GM23338 (cell line): ENCODE measurements at regions not wholly inside any gene's neighbourhood (a gene's known extent, or its start where the extent isn't known, plus 50 kb on each side); places are given as distances from the start of the nearest gene placed in this dataset.

Source experiments
- ATAC-seq: fragments of 200-7000 bp; cut with Tn5 transposase; 3 replicates; pipeline ENCODE4 v1.9.1; 2020
- DNase-seq: peaks from one replicate; pipeline ENCODE4 v3.0.0-alpha.2; 2015; ENCODE audit warnings: low spot score
- H2AFZ ChIP-seq: fragments of 200-600 bp; sonication (generic); 2 replicates; pipeline ENCODE4 v1.8.0; 2016; ENCODE audit warnings: antibody characterized with exemption, mild to moderate bottlenecking, moderate library complexity
- H3F3A ChIP-seq: fragments of 200-600 bp; sonication (generic); replicated peaks from 2 replicates; pipeline ENCODE4 v1.8.0; 2017; ENCODE audit warnings: antibody characterized with exemption, mixed run types, low read depth
- H3K27ac ChIP-seq: fragments of 200-600 bp; sonication (generic); 2 replicates; pipeline ENCODE4 v1.6.1; 2016; ENCODE audit warnings: low read depth
- H3K27me3 ChIP-seq: fragments of 200-600 bp; sonication (generic); 2 replicates; pipeline ENCODE4 v1.8.0; 2016; ENCODE audit warnings: mild to moderate bottlenecking, mixed run types, moderate library complexity; ENCODE audit not compliant: insufficient read depth
- H3K36me3 ChIP-seq: fragments of 200-600 bp; sonication (generic); 2 replicates; pipeline ENCODE4 v1.8.0; 2016; ENCODE audit warnings: mild to moderate bottlenecking; ENCODE audit not compliant: insufficient read depth
- H3K4me1 ChIP-seq: fragments of 200-600 bp; sonication (generic); 2 replicates; pipeline ENCODE4 v1.8.0; 2016; ENCODE audit warnings: mild to moderate bottlenecking, moderate library complexity; ENCODE audit not compliant: insufficient read depth
- H3K4me2 ChIP-seq: fragments of 200-600 bp; sonication (generic); 2 replicates; pipeline ENCODE4 v1.7.1; 2017; ENCODE audit warnings: mixed run types
- H3K4me3 ChIP-seq: fragments of 200-600 bp; sonication (generic); 2 replicates; pipeline ENCODE4 v1.6.1; 2016; ENCODE audit warnings: mixed run types
- H3K79me2 ChIP-seq: fragments of 200-600 bp; sonication (generic); replicated peaks from 2 replicates; pipeline ENCODE4 v1.8.0; 2017; ENCODE audit warnings: mild to moderate bottlenecking; ENCODE audit not compliant: insufficient read depth
- H3K9me2 ChIP-seq: fragments of 200-600 bp; sonication (generic); 2 replicates; pipeline ENCODE4 v1.8.0; 2017; ENCODE audit not compliant: insufficient read depth
- H4K20me1 ChIP-seq: fragments of 200-600 bp; sonication (generic); replicated peaks from 2 replicates; pipeline ENCODE4 v1.8.0; 2017; ENCODE audit warnings: mild to moderate bottlenecking; ENCODE audit not compliant: insufficient read depth
- H3K27ac Mint-ChIP-seq: 2 replicates; pipeline ENCODE4 v1.8.0; 2020; ENCODE audit warnings: inconsistent platforms, mild to moderate bottlenecking, moderate library complexity, mixed read lengths
- H3K27me3 Mint-ChIP-seq: 3 replicates; pipeline ENCODE4 v1.8.0; 2022; ENCODE audit warnings: low read depth, mild to moderate bottlenecking, moderate library complexity, mixed read lengths, inconsistent platforms; ENCODE audit not compliant: insufficient read depth, poor library complexity
- H3K36me3 Mint-ChIP-seq: 3 replicates; pipeline ENCODE4 v1.8.0; 2021; ENCODE audit warnings: low read depth, mild to moderate bottlenecking, inconsistent platforms, moderate library complexity, mixed read lengths
- H3K4me1 Mint-ChIP-seq: 3 replicates; pipeline ENCODE4 v1.8.0; 2020; ENCODE audit warnings: mild to moderate bottlenecking, inconsistent platforms, mixed read lengths
- H3K4me3 Mint-ChIP-seq: 3 replicates; pipeline ENCODE4 v1.8.0; 2021; ENCODE audit warnings: moderate library complexity, mild to moderate bottlenecking, inconsistent platforms, mixed read lengths
- H3K9me3 Mint-ChIP-seq: 3 replicates; pipeline ENCODE4 v1.8.0; 2020; ENCODE audit warnings: moderate library complexity, mild to moderate bottlenecking, inconsistent platforms, mixed read lengths
- CREB1 ChIP-seq: fragments of 250-450 bp; sonication (Bioruptor Pico); IDR thresholded peaks from 2 replicates; pipeline ENCODE4 v1.5.0; 2020; ENCODE audit warnings: low read depth, mild to moderate bottlenecking, moderate library complexity
- EZH2 ChIP-seq: fragments of 200-600 bp; sonication (generic); IDR thresholded peaks from one replicate; pipeline ENCODE4 v1.8.0; 2017; ENCODE audit warnings: antibody characterized with exemption, mild to moderate bottlenecking, low read depth; ENCODE audit not compliant: unreplicated experiment
- EZH2phosphoT487 ChIP-seq: fragments of 200-600 bp; sonication (generic); IDR thresholded peaks from one replicate; pipeline ENCODE4 v1.8.1; 2018; ENCODE audit warnings: antibody characterized with exemption; ENCODE audit not compliant: unreplicated experiment
- JUNB ChIP-seq: IDR thresholded peaks from one replicate; pipeline ENCODE4 v1.6.1; 2016; ENCODE audit warnings: antibody characterized with exemption; ENCODE audit not compliant: unreplicated experiment
- NANOG ChIP-seq: IDR thresholded peaks from 2 replicates; pipeline ENCODE4 v1.6.1; 2016; ENCODE audit warnings: antibody characterized with exemption, borderline replicate concordance
- POLR2AphosphoS5 ChIP-seq: IDR thresholded peaks from 2 replicates; pipeline ENCODE4 v1.6.1; 2016; ENCODE audit warnings: antibody characterized with exemption, low read depth
- STAT1 ChIP-seq: IDR thresholded peaks from one replicate; pipeline ENCODE4 v1.6.1; 2016; ENCODE audit warnings: antibody characterized with exemption; ENCODE audit not compliant: unreplicated experiment
- ZNF114 ChIP-seq: fragments of 250-450 bp; sonication (Bioruptor Pico); IDR thresholded peaks from 2 replicates; pipeline ENCODE4 v1.5.0; 2020; ENCODE audit warnings: mild to moderate bottlenecking, moderate library complexity
- ZNF331 ChIP-seq: fragments of 250-450 bp; sonication (Bioruptor Pico); IDR thresholded peaks from 2 replicates; pipeline ENCODE4 v1.5.0; 2020; ENCODE audit warnings: low read depth, mild to moderate bottlenecking, moderate library complexity
- TF ChIP-seq, protein P1 (sequence below): IDR thresholded peaks from one replicate; pipeline ENCODE4 v1.6.1; 2018; ENCODE audit warnings: antibody characterized with exemption; ENCODE audit not compliant: unreplicated experiment
- TF ChIP-seq, protein P2 (sequence below): IDR thresholded peaks from 2 replicates; pipeline ENCODE4 v1.6.1; 2016; ENCODE audit warnings: antibody characterized with exemption
- TF ChIP-seq, protein P3 (sequence below), 2 experiments: fragments of 200-600 bp in 1 of 2; sonication (generic) in 1 of 2; conservative IDR thresholded peaks; 2 replicates each; pipeline versions ENCODE4 v1.5.1 to v1.6.1; 2016 to 2017; ENCODE audit warnings: antibody characterized with exemption in 2 of 2, low read depth in 2 of 2, mild to moderate bottlenecking in 2 of 2, moderate library complexity in 1 of 2
- TF ChIP-seq, protein P4 (sequence below): fragments of 250-450 bp; sonication (Bioruptor Pico); IDR thresholded peaks from 2 replicates; pipeline ENCODE4 v1.5.0; 2020; ENCODE audit warnings: mild to moderate bottlenecking, moderate library complexity

DNA sequence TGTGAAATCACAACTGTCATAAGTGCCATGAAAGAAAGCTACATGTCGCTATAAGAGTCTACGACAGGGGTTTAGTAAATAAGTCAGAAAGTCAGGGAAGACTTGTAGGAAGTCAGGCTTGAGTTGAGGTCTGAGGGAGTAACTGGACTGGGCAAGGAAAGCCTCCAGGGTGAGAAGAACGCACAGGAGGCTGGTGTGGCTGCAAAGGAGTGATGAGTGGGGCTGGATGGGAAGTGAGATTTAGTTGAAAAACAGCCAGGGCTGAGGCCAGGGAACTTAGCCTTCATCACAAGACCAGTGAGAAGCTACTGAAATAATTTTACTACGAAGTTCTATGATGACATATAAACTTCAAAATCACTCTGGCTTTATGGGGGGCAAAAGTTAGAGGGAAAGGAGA lies 763.7 kb upstream of the PHF14 start:
- no peaks in the 10 kb centered on the region for H3K79me2 ChIP-seq
- no peaks in the 10 kb centered on the region; the same call in 1 of the 2 replicates for H3K36me3 ChIP-seq
- H4K20me1 ChIP-seq: no peaks in the 10 kb centered on the region
- no peaks in the 10 kb centered on the region for H3K4me1 Mint-ChIP-seq
- no peaks in the 10 kb centered on the region for H3K4me1 ChIP-seq
- no peak overlapping the region for H2AFZ ChIP-seq
- peaks cover 21% of the 10 kb centered on the region for H3K9me3 Mint-ChIP-seq
- no peaks in the 10 kb centered on the region for H3K27me3 Mint-ChIP-seq
- no peak overlapping the region for H3K4me3 ChIP-seq
- no peak for TF ChIP-seq POLR2AphosphoS5
- TF ChIP-seq ZNF331: no peak
- TF ChIP-seq EZH2phosphoT487: no peak
- TF ChIP-seq, protein P1, sequence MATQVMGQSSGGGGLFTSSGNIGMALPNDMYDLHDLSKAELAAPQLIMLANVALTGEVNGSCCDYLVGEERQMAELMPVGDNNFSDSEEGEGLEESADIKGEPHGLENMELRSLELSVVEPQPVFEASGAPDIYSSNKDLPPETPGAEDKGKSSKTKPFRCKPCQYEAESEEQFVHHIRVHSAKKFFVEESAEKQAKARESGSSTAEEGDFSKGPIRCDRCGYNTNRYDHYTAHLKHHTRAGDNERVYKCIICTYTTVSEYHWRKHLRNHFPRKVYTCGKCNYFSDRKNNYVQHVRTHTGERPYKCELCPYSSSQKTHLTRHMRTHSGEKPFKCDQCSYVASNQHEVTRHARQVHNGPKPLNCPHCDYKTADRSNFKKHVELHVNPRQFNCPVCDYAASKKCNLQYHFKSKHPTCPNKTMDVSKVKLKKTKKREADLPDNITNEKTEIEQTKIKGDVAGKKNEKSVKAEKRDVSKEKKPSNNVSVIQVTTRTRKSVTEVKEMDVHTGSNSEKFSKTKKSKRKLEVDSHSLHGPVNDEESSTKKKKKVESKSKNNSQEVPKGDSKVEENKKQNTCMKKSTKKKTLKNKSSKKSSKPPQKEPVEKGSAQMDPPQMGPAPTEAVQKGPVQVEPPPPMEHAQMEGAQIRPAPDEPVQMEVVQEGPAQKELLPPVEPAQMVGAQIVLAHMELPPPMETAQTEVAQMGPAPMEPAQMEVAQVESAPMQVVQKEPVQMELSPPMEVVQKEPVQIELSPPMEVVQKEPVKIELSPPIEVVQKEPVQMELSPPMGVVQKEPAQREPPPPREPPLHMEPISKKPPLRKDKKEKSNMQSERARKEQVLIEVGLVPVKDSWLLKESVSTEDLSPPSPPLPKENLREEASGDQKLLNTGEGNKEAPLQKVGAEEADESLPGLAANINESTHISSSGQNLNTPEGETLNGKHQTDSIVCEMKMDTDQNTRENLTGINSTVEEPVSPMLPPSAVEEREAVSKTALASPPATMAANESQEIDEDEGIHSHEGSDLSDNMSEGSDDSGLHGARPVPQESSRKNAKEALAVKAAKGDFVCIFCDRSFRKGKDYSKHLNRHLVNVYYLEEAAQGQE: no peak
- no peak for TF ChIP-seq EZH2
- no peak for TF ChIP-seq CREB1
- no peak for TF ChIP-seq STAT1
- TF ChIP-seq, protein P2, sequence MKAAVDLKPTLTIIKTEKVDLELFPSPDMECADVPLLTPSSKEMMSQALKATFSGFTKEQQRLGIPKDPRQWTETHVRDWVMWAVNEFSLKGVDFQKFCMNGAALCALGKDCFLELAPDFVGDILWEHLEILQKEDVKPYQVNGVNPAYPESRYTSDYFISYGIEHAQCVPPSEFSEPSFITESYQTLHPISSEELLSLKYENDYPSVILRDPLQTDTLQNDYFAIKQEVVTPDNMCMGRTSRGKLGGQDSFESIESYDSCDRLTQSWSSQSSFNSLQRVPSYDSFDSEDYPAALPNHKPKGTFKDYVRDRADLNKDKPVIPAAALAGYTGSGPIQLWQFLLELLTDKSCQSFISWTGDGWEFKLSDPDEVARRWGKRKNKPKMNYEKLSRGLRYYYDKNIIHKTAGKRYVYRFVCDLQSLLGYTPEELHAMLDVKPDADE: no peak
- TF ChIP-seq JUNB: no peak
- TF ChIP-seq, protein P3, sequence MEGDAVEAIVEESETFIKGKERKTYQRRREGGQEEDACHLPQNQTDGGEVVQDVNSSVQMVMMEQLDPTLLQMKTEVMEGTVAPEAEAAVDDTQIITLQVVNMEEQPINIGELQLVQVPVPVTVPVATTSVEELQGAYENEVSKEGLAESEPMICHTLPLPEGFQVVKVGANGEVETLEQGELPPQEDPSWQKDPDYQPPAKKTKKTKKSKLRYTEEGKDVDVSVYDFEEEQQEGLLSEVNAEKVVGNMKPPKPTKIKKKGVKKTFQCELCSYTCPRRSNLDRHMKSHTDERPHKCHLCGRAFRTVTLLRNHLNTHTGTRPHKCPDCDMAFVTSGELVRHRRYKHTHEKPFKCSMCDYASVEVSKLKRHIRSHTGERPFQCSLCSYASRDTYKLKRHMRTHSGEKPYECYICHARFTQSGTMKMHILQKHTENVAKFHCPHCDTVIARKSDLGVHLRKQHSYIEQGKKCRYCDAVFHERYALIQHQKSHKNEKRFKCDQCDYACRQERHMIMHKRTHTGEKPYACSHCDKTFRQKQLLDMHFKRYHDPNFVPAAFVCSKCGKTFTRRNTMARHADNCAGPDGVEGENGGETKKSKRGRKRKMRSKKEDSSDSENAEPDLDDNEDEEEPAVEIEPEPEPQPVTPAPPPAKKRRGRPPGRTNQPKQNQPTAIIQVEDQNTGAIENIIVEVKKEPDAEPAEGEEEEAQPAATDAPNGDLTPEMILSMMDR (conservative IDR thresholded peaks at IDR 0.05; ENCODE audit: low read depth in 2 of 2): no peak
- TF ChIP-seq, protein P4, sequence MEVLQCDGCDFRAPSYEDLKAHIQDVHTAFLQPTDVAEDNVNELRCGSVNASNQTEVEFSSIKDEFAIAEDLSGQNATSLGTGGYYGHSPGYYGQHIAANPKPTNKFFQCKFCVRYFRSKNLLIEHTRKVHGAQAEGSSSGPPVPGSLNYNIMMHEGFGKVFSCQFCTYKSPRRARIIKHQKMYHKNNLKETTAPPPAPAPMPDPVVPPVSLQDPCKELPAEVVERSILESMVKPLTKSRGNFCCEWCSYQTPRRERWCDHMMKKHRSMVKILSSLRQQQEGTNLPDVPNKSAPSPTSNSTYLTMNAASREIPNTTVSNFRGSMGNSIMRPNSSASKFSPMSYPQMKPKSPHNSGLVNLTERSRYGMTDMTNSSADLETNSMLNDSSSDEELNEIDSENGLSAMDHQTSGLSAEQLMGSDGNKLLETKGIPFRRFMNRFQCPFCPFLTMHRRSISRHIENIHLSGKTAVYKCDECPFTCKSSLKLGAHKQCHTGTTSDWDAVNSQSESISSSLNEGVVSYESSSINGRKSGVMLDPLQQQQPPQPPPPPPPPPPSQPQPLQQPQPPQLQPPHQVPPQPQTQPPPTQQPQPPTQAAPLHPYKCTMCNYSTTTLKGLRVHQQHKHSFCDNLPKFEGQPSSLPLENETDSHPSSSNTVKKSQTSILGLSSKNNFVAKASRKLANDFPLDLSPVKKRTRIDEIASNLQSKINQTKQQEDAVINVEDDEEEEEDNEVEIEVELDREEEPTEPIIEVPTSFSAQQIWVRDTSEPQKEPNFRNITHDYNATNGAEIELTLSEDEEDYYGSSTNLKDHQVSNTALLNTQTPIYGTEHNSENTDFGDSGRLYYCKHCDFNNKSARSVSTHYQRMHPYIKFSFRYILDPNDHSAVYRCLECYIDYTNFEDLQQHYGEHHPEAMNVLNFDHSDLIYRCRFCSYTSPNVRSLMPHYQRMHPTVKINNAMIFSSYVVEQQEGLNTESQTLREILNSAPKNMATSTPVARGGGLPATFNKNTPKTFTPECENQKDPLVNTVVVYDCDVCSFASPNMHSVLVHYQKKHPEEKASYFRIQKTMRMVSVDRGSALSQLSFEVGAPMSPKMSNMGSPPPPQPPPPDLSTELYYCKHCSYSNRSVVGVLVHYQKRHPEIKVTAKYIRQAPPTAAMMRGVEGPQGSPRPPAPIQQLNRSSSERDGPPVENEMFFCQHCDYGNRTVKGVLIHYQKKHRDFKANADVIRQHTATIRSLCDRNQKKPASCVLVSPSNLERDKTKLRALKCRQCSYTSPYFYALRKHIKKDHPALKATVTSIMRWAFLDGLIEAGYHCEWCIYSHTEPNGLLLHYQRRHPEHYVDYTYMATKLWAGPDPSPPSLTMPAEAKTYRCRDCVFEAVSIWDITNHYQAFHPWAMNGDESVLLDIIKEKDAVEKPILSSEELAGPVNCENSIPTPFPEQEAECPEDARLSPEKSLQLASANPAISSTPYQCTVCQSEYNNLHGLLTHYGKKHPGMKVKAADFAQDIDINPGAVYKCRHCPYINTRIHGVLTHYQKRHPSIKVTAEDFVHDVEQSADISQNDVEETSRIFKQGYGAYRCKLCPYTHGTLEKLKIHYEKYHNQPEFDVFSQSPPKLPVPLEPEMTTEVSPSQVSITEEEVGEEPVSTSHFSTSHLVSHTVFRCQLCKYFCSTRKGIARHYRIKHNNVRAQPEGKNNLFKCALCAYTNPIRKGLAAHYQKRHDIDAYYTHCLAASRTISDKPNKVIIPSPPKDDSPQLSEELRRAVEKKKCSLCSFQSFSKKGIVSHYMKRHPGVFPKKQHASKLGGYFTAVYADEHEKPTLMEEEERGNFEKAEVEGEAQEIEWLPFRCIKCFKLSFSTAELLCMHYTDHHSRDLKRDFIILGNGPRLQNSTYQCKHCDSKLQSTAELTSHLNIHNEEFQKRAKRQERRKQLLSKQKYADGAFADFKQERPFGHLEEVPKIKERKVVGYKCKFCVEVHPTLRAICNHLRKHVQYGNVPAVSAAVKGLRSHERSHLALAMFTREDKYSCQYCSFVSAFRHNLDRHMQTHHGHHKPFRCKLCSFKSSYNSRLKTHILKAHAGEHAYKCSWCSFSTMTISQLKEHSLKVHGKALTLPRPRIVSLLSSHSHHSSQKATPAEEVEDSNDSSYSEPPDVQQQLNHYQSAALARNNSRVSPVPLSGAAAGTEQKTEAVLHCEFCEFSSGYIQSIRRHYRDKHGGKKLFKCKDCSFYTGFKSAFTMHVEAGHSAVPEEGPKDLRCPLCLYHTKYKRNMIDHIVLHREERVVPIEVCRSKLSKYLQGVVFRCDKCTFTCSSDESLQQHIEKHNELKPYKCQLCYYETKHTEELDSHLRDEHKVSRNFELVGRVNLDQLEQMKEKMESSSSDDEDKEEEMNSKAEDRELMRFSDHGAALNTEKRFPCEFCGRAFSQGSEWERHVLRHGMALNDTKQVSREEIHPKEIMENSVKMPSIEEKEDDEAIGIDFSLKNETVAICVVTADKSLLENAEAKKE (CRISPR knock-in tag): no peak
- TF ChIP-seq NANOG: no peak
- no peak for TF ChIP-seq ZNF114 (CRISPR knock-in tag)
- H3K9me2 ChIP-seq: no peaks in the 10 kb centered on the region
- no peak overlapping the region for H3K4me3 Mint-ChIP-seq
- no peak overlapping the region for H3K4me2 ChIP-seq
- no peak overlapping the region for H3K27ac ChIP-seq
- no peaks in the 10 kb centered on the region for H3K27me3 ChIP-seq
- DNase-seq (no peak), ATAC-seq (no peak)
- H3K27ac Mint-ChIP-seq: no peak overlapping the region
- peaks cover 13% of the 10 kb centered on the region for H3K36me3 Mint-ChIP-seq
- H3F3A ChIP-seq: no peaks in the 10 kb centered on the region
